H1 (cell line): ENCODE measurements at regions not wholly inside any gene's neighbourhood (a gene's known extent, or its start where the extent isn't known, plus 50 kb on each side); places are given as distances from the start of the nearest gene placed in this dataset.

Source experiments
- CTCF ChIA-PET: fragments of 300-600 bp; sonication (Branson Sonifier 250); formaldehyde crosslinking; loops from one replicate; lab custom pipeline; 2021; ENCODE audit not compliant: partially characterized antibody; lab: Charles Lee
- POLR2A ChIA-PET: fragments of 300-600 bp; sonication (Branson Sonifier 250); formaldehyde crosslinking; loops from one replicate; lab custom pipeline; 2021; ENCODE audit warnings: inconsistent platforms; ENCODE audit not compliant: partially characterized antibody; lab: Charles Lee
- DNase-seq, 2 experiments: peaks; one replicate each; pipeline versions ENCODE4 v3.0.0 to v3.0.0-alpha.2; 2010 to 2022; ENCODE audit warnings: low spot score in 2 of 2, low read depth in 1 of 2, mixed read lengths in 1 of 2
- FAIRE-seq: peaks from 2 replicates; lab custom pipeline; 2011; peaks lifted over from hg19 to GRCh38; lab: Jason Lieb, UNC
- H2AFZ ChIP-seq: 2 replicates; pipeline ENCODE4 v1.8.1; 2012; ENCODE audit warnings: low read length, inconsistent platforms
- H2AK5ac ChIP-seq: 2 replicates; pipeline ENCODE4 v1.6.1; 2013; ENCODE audit warnings: low read depth, low read length
- H2BK120ac ChIP-seq: replicated peaks from 2 replicates; pipeline ENCODE3; 2013; ENCODE audit warnings: low read depth, low read length, inconsistent platforms
- H2BK12ac ChIP-seq: 2 replicates; pipeline ENCODE4 v1.6.1; 2013; ENCODE audit warnings: low read depth, low read length
- H2BK15ac ChIP-seq: 2 replicates; pipeline ENCODE4 v1.6.1; 2013; ENCODE audit warnings: low read length
- H2BK20ac ChIP-seq: 2 replicates; pipeline ENCODE4 v1.6.1; 2013; ENCODE audit warnings: low read length
- H2BK5ac ChIP-seq: 2 replicates; pipeline ENCODE4 v1.6.1; 2013; ENCODE audit warnings: low read depth, low read length
- H3K14ac ChIP-seq: 2 replicates; pipeline ENCODE4 v1.6.1; 2013; ENCODE audit warnings: inconsistent platforms; ENCODE audit not compliant: insufficient read length
- H3K18ac ChIP-seq: 2 replicates; pipeline ENCODE4 v1.6.1; 2013; ENCODE audit warnings: low read length; ENCODE audit errors: extremely low read depth
- H3K23ac ChIP-seq: 2 replicates; pipeline ENCODE4 v1.6.1; 2013; ENCODE audit warnings: inconsistent platforms; ENCODE audit not compliant: insufficient read length
- H3K23me2 ChIP-seq: 2 replicates; pipeline ENCODE4 v1.6.1; 2013; ENCODE audit warnings: low read depth, low read length
- H3K27ac ChIP-seq: 2 replicates; pipeline ENCODE4 v1.6.1; 2011; ENCODE audit warnings: low read depth, low read length, inconsistent platforms
- H3K27me3 ChIP-seq, 4 experiments: replicated peaks in 1 of 4; 1 replicate in 1 of 4; 2 replicates in 3 of 4; pipeline versions ENCODE4 v1.6.1 to v1.8.1; 2011 to 2013; ENCODE audit warnings: low read length in 3 of 4, mild to moderate bottlenecking in 3 of 4, inconsistent platforms in 2 of 4, mixed read lengths in 2 of 4, moderate library complexity in 1 of 4; ENCODE audit not compliant: control insufficient read depth in 3 of 4, insufficient read depth in 3 of 4; ENCODE audit errors: extremely low read depth in 1 of 4
- H3K36me3 ChIP-seq, 4 experiments: 2 replicates each; pipeline versions ENCODE4 v1.6.1 to v1.8.1; 2011 to 2013; ENCODE audit warnings: mild to moderate bottlenecking in 4 of 4, low read length in 3 of 4, moderate library complexity in 2 of 4, control low read depth in 1 of 4, inconsistent platforms in 1 of 4; ENCODE audit not compliant: insufficient read depth in 4 of 4, control insufficient read depth in 2 of 4
- H3K4ac ChIP-seq: replicated peaks from 2 replicates; pipeline ENCODE3; 2013; ENCODE audit warnings: low read length, low read depth, mixed read lengths, inconsistent platforms; ENCODE audit not compliant: insufficient read length
- H3K4me1 ChIP-seq, 4 experiments: replicated peaks in 1 of 4; 1 replicate in 1 of 4; 2 replicates in 3 of 4; pipeline versions ENCODE4 v1.6.1 to v1.8.1; 2011 to 2013; ENCODE audit warnings: low read length in 3 of 4, inconsistent platforms in 2 of 4, mixed read lengths in 1 of 4; ENCODE audit not compliant: insufficient read depth in 4 of 4, control insufficient read depth in 3 of 4
- H3K4me2 ChIP-seq, 2 experiments: 2 replicates each; pipeline versions ENCODE4 v1.6.1 to v1.8.1; 2011 to 2013; ENCODE audit warnings: low read depth in 2 of 2, low read length in 2 of 2, control low read depth in 1 of 2, inconsistent platforms in 1 of 2, mild to moderate bottlenecking in 1 of 2; ENCODE audit not compliant: insufficient read depth in 1 of 2
- H3K4me3 ChIP-seq, 4 experiments: fragments of 200-600, 300-600 bp in 1 of 4; sonication (generic), shearing (Covaris generic), sonication (Bioruptor Twin) in 1 of 4; 2 replicates each; pipeline versions ENCODE4 v1.5.1 to v1.8.1; 2011 to 2016; ENCODE audit warnings: low read length in 4 of 4, low read depth in 3 of 4, control low read depth in 2 of 4, inconsistent platforms in 2 of 4, mild to moderate bottlenecking in 2 of 4, mixed read lengths in 1 of 4, moderate library complexity in 1 of 4; ENCODE audit not compliant: insufficient read depth in 2 of 4; ENCODE audit errors: extremely low read depth in 1 of 4
- H3K56ac ChIP-seq: replicated peaks from 2 replicates; pipeline ENCODE3; 2013; ENCODE audit warnings: low read depth, mild to moderate bottlenecking, mixed read lengths, low read length, inconsistent platforms; ENCODE audit not compliant: insufficient read length
- H3K79me1 ChIP-seq: 2 replicates; pipeline ENCODE4 v1.6.1; 2013; ENCODE audit warnings: low read depth, low read length, control low read depth
- H3K79me2 ChIP-seq, 2 experiments: 2 replicates each; pipeline versions ENCODE4 v1.6.1 to v1.8.1; 2012 to 2013; ENCODE audit warnings: low read length in 2 of 2, mild to moderate bottlenecking in 2 of 2, inconsistent platforms in 1 of 2; ENCODE audit not compliant: insufficient read depth in 2 of 2, control insufficient read depth in 1 of 2
- H3K9ac ChIP-seq, 4 experiments: replicated peaks in 1 of 4; 1 replicate in 1 of 4; 2 replicates in 3 of 4; pipeline versions ENCODE4 v1.6.1 to v1.8.1; 2011 to 2013; ENCODE audit warnings: low read depth in 3 of 4, low read length in 3 of 4, control low read depth in 2 of 4, mild to moderate bottlenecking in 2 of 4, moderate library complexity in 2 of 4, inconsistent platforms in 1 of 4; ENCODE audit errors: extremely low read depth in 1 of 4
- H3K9me3 ChIP-seq, 2 experiments: 2 replicates each; pipeline versions ENCODE4 v1.6.1 to v1.8.1; 2012 to 2013; ENCODE audit warnings: mild to moderate bottlenecking in 2 of 2, moderate library complexity in 2 of 2, control low read depth in 1 of 2, inconsistent platforms in 1 of 2, low read depth in 1 of 2, low read length in 1 of 2, mixed read lengths in 1 of 2; ENCODE audit not compliant: insufficient read depth in 2 of 2
- H4K20me1 ChIP-seq, 2 experiments: replicated peaks in 1 of 2; 2 replicates each; pipeline versions ENCODE3 to v1.8.1; 2011 to 2013; ENCODE audit warnings: inconsistent platforms in 2 of 2, low read length in 2 of 2, mild to moderate bottlenecking in 1 of 2; ENCODE audit not compliant: insufficient read depth in 2 of 2, control insufficient read depth in 1 of 2
- H4K5ac ChIP-seq: 2 replicates; pipeline ENCODE4 v1.6.1; 2013; ENCODE audit warnings: low read length, low read depth, mixed read lengths, inconsistent platforms; ENCODE audit not compliant: insufficient read length
- H4K8ac ChIP-seq: 2 replicates; pipeline ENCODE4 v1.8.0; 2013; ENCODE audit warnings: mild to moderate bottlenecking, moderate library complexity, low read length, inconsistent platforms; ENCODE audit not compliant: insufficient read depth; ENCODE audit errors: extremely low read depth
- H4K91ac ChIP-seq: replicated peaks from 2 replicates; pipeline ENCODE3; 2013; ENCODE audit warnings: low read length, mixed read lengths, inconsistent platforms; ENCODE audit not compliant: insufficient read length
- CTCF ChIP-seq, 3 experiments: IDR thresholded peaks; 1 replicate in 2 of 3; 2 replicates in 1 of 3; pipeline versions ENCODE4 v1.5.1 to v1.6.1; 2011; ENCODE audit warnings: low read length in 3 of 3, mild to moderate bottlenecking in 3 of 3, inconsistent platforms in 2 of 3, low read depth in 1 of 3, moderate library complexity in 1 of 3; ENCODE audit not compliant: insufficient read depth in 1 of 3; ENCODE audit errors: control extremely low read depth in 1 of 3
- E2F6 ChIP-seq: IDR thresholded peaks from 2 replicates; pipeline ENCODE4 v1.6.1; 2012; ENCODE audit warnings: inconsistent platforms
- HDAC6 ChIP-seq: IDR thresholded peaks from one replicate; pipeline ENCODE4 v1.7.1; 2012; ENCODE audit warnings: low read depth, mild to moderate bottlenecking, inconsistent platforms, low read length, moderate library complexity
- MAX ChIP-seq: IDR thresholded peaks from 2 replicates; pipeline ENCODE4 v1.6.1; 2012; ENCODE audit warnings: inconsistent platforms
- RAD21 ChIP-seq, 2 experiments: IDR thresholded peaks in 1 of 2; conservative IDR thresholded peaks in 1 of 2; 2 replicates each; pipeline ENCODE4 v1.6.1; 2011; ENCODE audit warnings: low read depth in 2 of 2, low read length in 2 of 2, improper control_type of control experiment in 1 of 2, inconsistent platforms in 1 of 2, mild to moderate bottlenecking in 1 of 2, moderate library complexity in 1 of 2
- RFX5 ChIP-seq: IDR thresholded peaks from 2 replicates; pipeline ENCODE4 v1.6.1; 2011; ENCODE audit warnings: low read depth, low read length, improper control_type of control experiment, borderline replicate concordance
- RXRA ChIP-seq: IDR thresholded peaks from 2 replicates; pipeline ENCODE4 v1.6.1; 2011; ENCODE audit warnings: low read depth, mild to moderate bottlenecking, low read length, moderate library complexity; ENCODE audit not compliant: insufficient read depth
- SP4 ChIP-seq: IDR thresholded peaks from 2 replicates; pipeline ENCODE4 v1.6.1; 2012; ENCODE audit warnings: low read length, inconsistent platforms
- WGBS, 2 experiments: shearing (Covaris generic) in 1 of 2; methylation state at CpG; one replicate each; pipeline versions ENCODE4 v1.1.6 to v1.1.7; 2013 to 2015; ENCODE audit warnings: low lambda C conversion rate in 2 of 2, mixed read lengths in 2 of 2, inconsistent platforms in 1 of 2, low coverage in 1 of 2, missing lambda C conversion rate in 1 of 2; ENCODE audit not compliant: insufficient replicate concordance in 2 of 2, insufficient coverage in 1 of 2, insufficient read length in 1 of 2; ENCODE audit errors: extremely low coverage in 1 of 2, missing lambda C conversion rate in 1 of 2; 5-methylcytosine and 5-hydroxymethylcytosine counted together

GRCh38 chr18:45284174-45284573, 331.1 kb upstream of the SLC14A2 start:
- ChIA-PET CTCF (interaction anchor here (0.9 to 4.9 kb wide), 14 partner anchors 9 to 101 kb away, joined by 3 to 49 read pairs (median 5); no protein-coding TSS in a partner anchor), POLR2A (no interaction called here)
- H3K9ac ChIP-seq = no peak overlapping the region
- peak; percentile 4 to 42 (median 35) for TF ChIP-seq CTCF (IDR thresholded peaks at IDR 0.05; ENCODE audit: control extremely low read depth in 1 of 3, insufficient read depth in 1 of 3, low read depth in 1 of 3, low read length in 3 of 3)
- no peak for TF ChIP-seq RXRA
- TF ChIP-seq SP4 = no peak
- TF ChIP-seq RAD21 (IDR thresholded peaks at IDR 0.05 in 1 of 2, conservative IDR thresholded peaks at IDR 0.05 in 1 of 2; ENCODE audit: low read depth in 2 of 2, low read length in 2 of 2) = peak in 1 of 2 experiments; percentile 34; a peak in 2 of 4 replicates
- no peak for TF ChIP-seq RFX5
- no peak for TF ChIP-seq MAX
- TF ChIP-seq HDAC6 = no peak
- TF ChIP-seq E2F6 = no peak
- H2BK120ac ChIP-seq = no peak overlapping the region
- H3K23ac ChIP-seq = no peak overlapping the region
- 96% methylated on average over 2 of the region's 2 CpGs; no CpG with 5 or more reads in 1 of the 2 experiments for WGBS, 2 experiments
- H3K14ac ChIP-seq = no peak overlapping the region
- H3K27ac ChIP-seq = no peak overlapping the region
- H3K9me3 ChIP-seq = no peaks in the 10 kb centered on the region
- no peaks in the 10 kb centered on the region for H3K27me3 ChIP-seq
- no peak overlapping the region for H3K4ac ChIP-seq
- H3K56ac ChIP-seq = no peak overlapping the region
- H3K79me1 ChIP-seq = no peaks in the 10 kb centered on the region
- no peak overlapping the region for H3K4me3 ChIP-seq
- no peak overlapping the region for H3K4me2 ChIP-seq
- H3K79me2 ChIP-seq = no peaks in the 10 kb centered on the region
- no peak overlapping the region for H4K91ac ChIP-seq
- no peak overlapping the region for H2BK20ac ChIP-seq
- H3K4me1 ChIP-seq = no peaks in the 10 kb centered on the region
- no peak overlapping the region for H2BK5ac ChIP-seq
- peak; percentile 7 for FAIRE-seq
- H2BK15ac ChIP-seq = peak overlapping the region; percentile 66; the same call in 1 of the 2 replicates
- no peak overlapping the region for H4K5ac ChIP-seq
- H2AFZ ChIP-seq = peak overlapping the region; percentile 92
- H2BK12ac ChIP-seq = no peak overlapping the region
- no peak overlapping the region for H4K8ac ChIP-seq
- no peaks in the 10 kb centered on the region for H3K23me2 ChIP-seq
- no peak for DNase-seq
- H4K20me1 ChIP-seq = no peaks in the 10 kb centered on the region
- no peak overlapping the region for H2AK5ac ChIP-seq
- H3K18ac ChIP-seq = 0 out of 2 replicates have a peak overlapping the region, but pooled peaks have one; percentile 41
- H3K36me3 ChIP-seq = no peaks in the 10 kb centered on the region
